Spleen (tissue), 11 donors: ENCODE measurements at regions not wholly inside any gene's neighbourhood (a gene's known extent, or its start where the extent isn't known, plus 50 kb on each side); places are given as distances from the start of the nearest gene placed in this dataset.

ENCODE experiments used
- DNase-seq: peaks from one replicate; pipeline ENCODE4 v3.0.0-alpha.2; 2020
- H3K27ac ChIP-seq, 8 donors: fragments of 200-600 bp; sonication (generic) in 7 of 8; 1 replicate in 4 of 8; 2 replicates in 4 of 8; pipeline versions ENCODE4 v1.5.0 to v1.8.0; 2016 to 2021; ENCODE audit warnings: inconsistent platforms in 4 of 8, mild to moderate bottlenecking in 4 of 8, moderate library complexity in 1 of 8
- H3K27me3 ChIP-seq, 7 donors: fragments of 200-600 bp; sonication (generic) in 6 of 7; replicated peaks in 1 of 7; 1 replicate in 4 of 7; 2 replicates in 3 of 7; pipeline versions ENCODE4 v1.5.0 to v1.8.0; 2016 to 2021; ENCODE audit warnings: inconsistent platforms in 3 of 7, mild to moderate bottlenecking in 1 of 7
- H3K36me3 ChIP-seq, 6 donors: fragments of 200-600 bp; sonication (generic) in 5 of 6; 1 replicate in 4 of 6; 2 replicates in 2 of 6; pipeline versions ENCODE4 v1.5.0 to v1.8.0; 2016 to 2021; ENCODE audit warnings: inconsistent platforms in 2 of 6
- H3K4me1 ChIP-seq, 6 donors: fragments of 200-600 bp; sonication (generic) in 5 of 6; 1 replicate in 3 of 6; 2 replicates in 3 of 6; pipeline versions ENCODE4 v1.5.0 to v1.8.0; 2016 to 2021; ENCODE audit warnings: inconsistent platforms in 3 of 6
- H3K4me3 ChIP-seq, 8 donors: fragments of 200-600 bp; sonication (generic) in 7 of 8; 1 replicate in 4 of 8; 2 replicates in 4 of 8; pipeline versions ENCODE4 v1.5.0 to v1.8.0; 2016 to 2021; ENCODE audit warnings: inconsistent platforms in 4 of 8, mild to moderate bottlenecking in 4 of 8, moderate library complexity in 2 of 8
- H3K9me3 ChIP-seq, 8 donors: fragments of 200-600 bp; sonication (generic) in 7 of 8; 1 replicate in 4 of 8; 2 replicates in 4 of 8; pipeline versions ENCODE4 v1.5.0 to v1.8.0; 2016 to 2021; ENCODE audit warnings: inconsistent platforms in 4 of 8
- POLR2A ChIP-seq, 3 donors: fragments of 450-650 bp; IDR thresholded peaks; one replicate each; pipeline ENCODE4 v1.5.1; 2017; ENCODE audit warnings: antibody characterized with exemption in 3 of 3, mild to moderate bottlenecking in 1 of 3
- POLR2AphosphoS5 ChIP-seq, 3 donors: sonication (generic); formaldehyde crosslinking; IDR thresholded peaks; one replicate each; pipeline ENCODE4 v1.5.1; 2017; ENCODE audit warnings: antibody characterized with exemption in 3 of 3
- WGBS, 5 donors: extraction: QIAGEN DNeasy Blood & Tissue Kit in 3 of 5; methylation state at CpG; one replicate each; pipeline versions ENCODE4 v1.1.5 to v1.1.7; 2013 to 2018; 5-methylcytosine and 5-hydroxymethylcytosine counted together
- intact Hi-C: fragments of 100-400 bp; cut with DNase I; formaldehyde crosslinking; loops from one replicate; pipeline ENCODE4 v1.15.0; 2023; ENCODE audit warnings: low total_unique reads
- TF ChIP-seq, protein P1 (sequence below), 11 experiments: fragments of 200-600 bp in 7 of 11; fragments of 450-650 bp in 4 of 11; sonication (generic) in 4 of 11; IDR thresholded peaks in 8 of 11; conservative IDR thresholded peaks in 3 of 11; 1 replicate in 7 of 11; 2 replicates in 4 of 11; pipeline versions ENCODE4 v1.4.0 to v1.8.0; 2016 to 2021; ENCODE audit warnings: antibody characterized with exemption in 11 of 11, inconsistent platforms in 4 of 11, mild to moderate bottlenecking in 1 of 11
- donor health status: healthy with polysubstance abuse.
- donor health status: DM: no; HTN: no; CAD: no; lungs with moderate emphysema.
- donor health status: DM: no; HTN: no; CAD: no.
- donor health status: Bipolar disorder and iron deficiency.
- donor health status: healthy.
- donor health status: DM: no; HTN: no; CAD: no.
- donor health status: DM: yes; HTN: yes; CAD: no.

GRCh38 chr2:223522796-223523195, 79.4 kb downstream of the SCG2 start:
- Histone ChIP-seq H3K4me3 (no peak overlapping the region), H3K36me3 (no peaks in the 10 kb centered on the region), H3K27me3 (no peaks in the 10 kb centered on the region), H3K4me1 (no peaks in the 10 kb centered on the region), H3K27ac (no peak overlapping the region), H3K9me3 (no peaks in the 10 kb centered on the region)
- 76 to 88% (median 83%) methylated on average over 2 of the region's 2 CpGs for WGBS, 5 donors
- TF ChIP-seq POLR2AphosphoS5 (IDR thresholded peaks at IDR 0.05) (no peak), POLR2A (IDR thresholded peaks at IDR 0.05) (no peak)
- TF ChIP-seq, protein P1, sequence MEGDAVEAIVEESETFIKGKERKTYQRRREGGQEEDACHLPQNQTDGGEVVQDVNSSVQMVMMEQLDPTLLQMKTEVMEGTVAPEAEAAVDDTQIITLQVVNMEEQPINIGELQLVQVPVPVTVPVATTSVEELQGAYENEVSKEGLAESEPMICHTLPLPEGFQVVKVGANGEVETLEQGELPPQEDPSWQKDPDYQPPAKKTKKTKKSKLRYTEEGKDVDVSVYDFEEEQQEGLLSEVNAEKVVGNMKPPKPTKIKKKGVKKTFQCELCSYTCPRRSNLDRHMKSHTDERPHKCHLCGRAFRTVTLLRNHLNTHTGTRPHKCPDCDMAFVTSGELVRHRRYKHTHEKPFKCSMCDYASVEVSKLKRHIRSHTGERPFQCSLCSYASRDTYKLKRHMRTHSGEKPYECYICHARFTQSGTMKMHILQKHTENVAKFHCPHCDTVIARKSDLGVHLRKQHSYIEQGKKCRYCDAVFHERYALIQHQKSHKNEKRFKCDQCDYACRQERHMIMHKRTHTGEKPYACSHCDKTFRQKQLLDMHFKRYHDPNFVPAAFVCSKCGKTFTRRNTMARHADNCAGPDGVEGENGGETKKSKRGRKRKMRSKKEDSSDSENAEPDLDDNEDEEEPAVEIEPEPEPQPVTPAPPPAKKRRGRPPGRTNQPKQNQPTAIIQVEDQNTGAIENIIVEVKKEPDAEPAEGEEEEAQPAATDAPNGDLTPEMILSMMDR (IDR thresholded peaks at IDR 0.05 in 8 of 11, conservative IDR thresholded peaks at IDR 0.05 in 3 of 11), result no peak
- no peak for DNase-seq
- intact Hi-C loops, result no loop called here

DNA sequence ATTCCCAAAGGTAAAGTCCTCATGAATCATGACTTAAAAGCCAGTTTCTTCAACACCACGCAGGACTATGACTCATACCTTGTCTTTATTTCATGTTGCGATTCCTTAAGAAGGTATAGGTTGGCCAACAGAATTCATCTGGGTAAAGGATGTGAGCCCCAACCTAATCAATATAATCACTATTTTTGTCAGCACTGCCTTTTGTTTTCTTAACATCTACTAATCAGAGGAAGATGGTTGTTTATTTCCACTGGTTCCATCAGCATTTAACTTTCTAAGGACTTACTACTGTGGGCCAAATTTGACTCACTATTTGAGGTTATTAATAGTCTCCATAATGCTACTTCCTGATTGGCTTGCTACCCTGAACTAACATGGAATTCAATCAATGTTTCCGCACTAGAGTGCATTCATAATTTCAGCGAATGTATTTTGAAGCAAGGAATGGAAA, 78.6 kb downstream of the SCG2 start:
- DNase-seq, result no peak
- no peaks in the 10 kb centered on the region for H3K36me3 ChIP-seq
- WGBS, 5 donors, result 86 to 91% (median 87%) methylated on average over 4 of the region's 4 CpGs
- H3K4me3 ChIP-seq, result no peak overlapping the region
- H3K27me3 ChIP-seq, result no peaks in the 10 kb centered on the region
- TF ChIP-seq POLR2AphosphoS5 (IDR thresholded peaks at IDR 0.05) (no peak), POLR2A (IDR thresholded peaks at IDR 0.05) (no peak)
- TF ChIP-seq, protein P1 (IDR thresholded peaks at IDR 0.05 in 8 of 11, conservative IDR thresholded peaks at IDR 0.05 in 3 of 11), result no peak
- no peaks in the 10 kb centered on the region for H3K9me3 ChIP-seq
- intact Hi-C loops, result no loop called here
- no peaks in the 10 kb centered on the region for H3K4me1 ChIP-seq
- no peak overlapping the region for H3K27ac ChIP-seq

GRCh38 chr2:223524066-223524465, 78.1 kb downstream of the SCG2 start:
- DNase-seq, result no peak
- intact Hi-C loops, result no loop called here
- WGBS, 5 donors, result 74 to 86% (median 84%) methylated on average over 1 of the region's 1 CpG
- Histone ChIP-seq H3K9me3 (no peaks in the 10 kb centered on the region), H3K4me1 (no peaks in the 10 kb centered on the region), H3K36me3 (no peaks in the 10 kb centered on the region), H3K27ac (no peak overlapping the region), H3K4me3 (no peak overlapping the region), H3K27me3 (no peaks in the 10 kb centered on the region)
- TF ChIP-seq POLR2A (IDR thresholded peaks at IDR 0.05), result no peak

GRCh38 chr2:223526106-223526505, 76.1 kb downstream of the SCG2 start:
- H3K27ac ChIP-seq, result no peak overlapping the region
- H3K4me3 ChIP-seq, result no peak overlapping the region
- no peaks in the 10 kb centered on the region for H3K27me3 ChIP-seq
- peaks cover 0 to 5% (median 0%) of the 10 kb centered on the region in 8 donors for H3K9me3 ChIP-seq
- TF ChIP-seq, protein P1 (IDR thresholded peaks at IDR 0.05 in 8 of 11, conservative IDR thresholded peaks at IDR 0.05 in 3 of 11), result no peak
- TF ChIP-seq POLR2AphosphoS5 (IDR thresholded peaks at IDR 0.05) (no peak), POLR2A (IDR thresholded peaks at IDR 0.05) (no peak)
- no peak for DNase-seq
- intact Hi-C loops, result no loop called here
- no peaks in the 10 kb centered on the region for H3K36me3 ChIP-seq
- H3K4me1 ChIP-seq, result no peaks in the 10 kb centered on the region

DNA sequence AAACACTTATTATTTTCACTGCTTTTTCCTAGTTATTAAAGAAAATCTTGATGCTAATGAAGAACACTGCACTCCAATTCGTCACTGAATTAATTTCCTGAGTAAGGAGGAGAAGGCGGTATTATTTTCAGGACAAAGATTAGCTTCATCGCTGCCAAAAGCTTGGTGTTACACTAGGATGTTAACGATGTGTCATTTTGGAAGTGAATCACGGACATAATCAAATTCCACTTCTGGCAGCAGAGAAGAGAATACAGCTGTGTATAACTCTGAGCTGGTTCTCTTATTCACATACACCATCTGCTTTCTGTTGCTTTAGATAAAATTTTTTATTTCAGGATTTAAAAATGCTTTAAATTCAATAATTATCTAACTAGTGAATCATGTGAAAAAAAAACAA, 74.1 kb downstream of the SCG2 start:
- WGBS, 5 donors, result 80 to 83% (median 82%) methylated on average over 5 of the region's 5 CpGs
- TF ChIP-seq POLR2AphosphoS5 (IDR thresholded peaks at IDR 0.05), result no peak
- TF ChIP-seq, protein P1 (IDR thresholded peaks at IDR 0.05 in 8 of 11, conservative IDR thresholded peaks at IDR 0.05 in 3 of 11), result no peak
- TF ChIP-seq POLR2A (IDR thresholded peaks at IDR 0.05), result no peak
- peaks cover 0 to 6% (median 0%) of the 10 kb centered on the region in 8 donors for H3K9me3 ChIP-seq

More for the DNA sequence above, 74.1 kb downstream of the SCG2 start:
- no peak for DNase-seq
- H3K36me3 ChIP-seq, result no peaks in the 10 kb centered on the region
- no peak overlapping the region for H3K27ac ChIP-seq
- no peaks in the 10 kb centered on the region for H3K4me1 ChIP-seq
- intact Hi-C loops, result no loop called here
- no peaks in the 10 kb centered on the region for H3K27me3 ChIP-seq
- H3K4me3 ChIP-seq, result no peak overlapping the region
